ENCODE measurements at regions not wholly inside any gene's neighbourhood (a gene's known extent, or its start where the extent isn't known, plus 50 kb on each side); places are given as distances from the start of the nearest gene placed in this dataset.
"Not testable (repeated sequence)": the region's sequence is repeated elsewhere in the genome, so short reads cannot be mapped to it uniquely, and the experiment has no call there.

DNA sequence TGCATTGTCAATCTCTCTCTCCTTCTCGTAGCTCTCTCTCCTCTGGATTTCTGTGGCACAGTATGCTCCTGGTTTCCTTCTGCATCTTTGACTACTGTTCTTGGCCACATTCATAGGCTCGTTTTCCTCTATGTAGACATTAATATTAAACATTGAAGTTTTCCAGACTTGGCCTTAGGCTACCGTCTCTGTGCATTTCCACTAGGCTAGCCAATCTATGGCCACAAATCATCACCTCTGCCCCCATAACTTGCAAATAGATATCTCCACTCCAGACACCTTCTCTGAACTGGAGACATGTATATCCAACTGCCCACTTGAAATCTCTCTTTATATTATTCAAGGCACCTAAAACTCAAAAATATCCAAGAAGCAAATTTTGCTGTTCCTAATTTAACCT lies 768.5 kb downstream of the TSN start:
- no peak for DNase-seq

DNA sequence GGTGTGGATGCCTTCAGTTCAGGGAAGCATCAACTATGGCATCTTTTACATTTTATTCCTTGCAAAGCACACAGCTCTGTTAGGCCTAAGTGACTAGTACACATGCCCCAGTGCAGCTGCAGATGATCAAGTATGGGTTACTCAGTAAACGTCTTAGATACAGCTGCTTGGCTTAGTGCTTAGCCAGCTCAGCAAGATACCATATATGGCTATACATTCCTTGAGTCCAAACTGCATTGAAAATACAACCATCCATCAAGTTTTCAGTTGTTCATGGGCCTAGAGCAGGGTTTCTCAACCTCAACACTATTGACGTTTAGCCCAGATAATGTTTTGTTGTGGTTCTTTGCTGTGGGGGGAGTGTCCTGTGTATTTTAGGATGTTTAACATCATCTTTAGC lies 769.9 kb downstream of the TSN start:
- no peak for DNase-seq

DNA sequence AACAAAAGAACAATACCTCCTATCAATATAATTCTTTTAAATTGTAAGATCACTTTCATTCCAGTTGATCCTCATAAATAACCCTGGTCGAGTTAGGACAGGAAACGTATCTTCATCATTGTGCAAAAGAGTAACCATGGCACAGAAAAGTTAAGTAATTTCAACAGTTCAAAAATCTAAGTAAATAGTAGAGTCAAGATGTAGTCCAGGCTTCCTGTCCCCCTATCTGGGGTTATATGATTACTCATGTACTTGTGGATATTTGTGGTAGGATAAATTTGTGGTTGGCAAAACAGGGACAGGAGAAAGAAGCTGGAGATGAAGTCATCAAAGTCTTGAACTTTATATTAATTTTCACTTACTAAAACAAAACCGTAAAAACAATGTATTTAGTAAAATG lies 772.6 kb downstream of the TSN start:
- DNase-seq, result no peak

DNA sequence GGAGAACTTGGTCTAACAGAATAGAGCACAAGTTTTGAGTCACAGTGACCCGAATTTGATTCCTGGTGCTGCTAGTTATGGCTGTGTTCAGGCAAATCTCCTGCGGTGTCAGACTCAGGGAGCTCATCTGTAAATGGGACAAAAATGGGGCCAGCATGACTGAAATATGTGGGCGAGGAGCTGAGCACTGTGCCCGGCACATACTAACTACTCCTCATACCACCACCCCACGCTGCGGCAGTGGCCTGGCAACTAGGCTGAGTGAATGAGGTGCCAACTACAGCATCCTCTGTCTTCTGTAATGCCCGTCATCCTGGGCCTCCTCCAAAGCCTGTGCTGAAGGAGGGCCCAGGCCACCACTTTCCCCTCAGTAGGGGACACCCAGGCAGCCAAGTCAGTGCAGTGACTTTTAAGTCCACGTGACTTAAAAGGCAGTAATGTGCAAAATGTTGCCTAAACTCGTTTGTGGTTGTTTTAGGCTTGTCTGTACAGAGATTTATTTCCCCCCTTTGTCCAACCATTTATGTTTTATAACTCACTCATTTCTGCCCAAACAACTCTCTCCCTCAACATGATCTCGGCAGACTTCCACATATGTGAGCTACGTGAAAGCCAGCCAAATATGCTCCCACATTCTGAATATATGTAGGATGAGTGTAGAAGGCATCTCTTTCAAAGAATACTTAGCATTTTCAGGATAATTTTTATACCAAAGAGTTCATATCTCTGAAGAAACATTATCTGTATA lies 773.7 kb downstream of the TSN start:
- no peak for DNase-seq

DNA sequence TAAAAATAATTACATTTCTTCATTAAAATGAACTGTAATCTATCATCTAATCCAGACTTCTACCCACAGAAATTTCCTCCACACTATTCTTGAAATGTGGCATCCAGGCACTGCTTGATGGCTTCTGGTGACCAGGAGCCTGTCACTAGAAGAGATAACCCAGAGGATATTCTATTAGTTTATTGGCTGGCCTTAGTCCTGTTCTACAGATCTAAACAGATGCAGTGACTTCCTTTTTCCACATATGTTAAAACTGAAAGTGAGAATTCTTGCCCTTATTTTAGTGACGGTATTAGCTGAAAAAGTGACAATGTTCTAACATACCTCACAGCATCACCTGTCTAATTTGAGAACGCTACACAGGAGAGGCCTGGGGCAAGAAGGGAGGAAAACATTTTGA lies 775.4 kb downstream of the TSN start:
- DNase-seq, result no peak

DNA sequence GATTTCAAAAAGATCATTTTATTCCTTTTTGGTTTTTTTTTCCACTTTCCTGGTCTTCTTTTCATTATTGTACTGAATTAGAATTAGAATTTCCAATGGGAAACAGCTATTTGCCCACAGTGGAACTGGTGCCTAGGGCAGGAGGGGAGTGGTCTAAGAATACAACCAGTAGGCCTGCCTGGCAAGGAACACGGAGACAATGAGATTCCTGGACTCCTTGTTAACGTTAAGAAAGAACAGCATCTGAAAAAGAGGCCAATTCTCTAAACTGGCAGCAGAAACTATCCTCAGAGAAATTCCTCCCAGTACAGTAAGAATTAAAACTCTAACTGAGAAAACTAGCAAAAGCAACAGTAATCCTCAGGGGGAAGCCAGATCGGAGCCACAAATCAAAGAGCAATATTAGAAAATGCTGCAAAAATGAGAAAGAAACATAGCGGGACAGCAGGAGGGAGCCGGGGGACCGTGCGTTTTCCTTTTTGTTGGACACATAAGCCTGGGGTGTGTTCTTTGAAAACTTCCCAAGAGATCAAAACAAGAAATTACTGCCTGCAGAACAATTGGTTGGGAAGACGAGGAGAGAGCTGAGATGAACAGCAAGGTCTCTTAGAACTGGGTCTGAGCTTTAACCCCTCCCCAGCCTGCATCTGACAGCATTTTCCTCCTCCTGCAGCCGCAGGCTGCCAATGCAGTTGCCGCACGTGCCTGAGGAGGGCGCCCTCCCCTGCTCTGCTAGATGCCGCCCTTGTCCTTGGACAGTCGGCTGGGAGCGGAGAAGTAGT lies 776.0 kb downstream of the TSN start:
- DNase-seq, result no peak

DNA sequence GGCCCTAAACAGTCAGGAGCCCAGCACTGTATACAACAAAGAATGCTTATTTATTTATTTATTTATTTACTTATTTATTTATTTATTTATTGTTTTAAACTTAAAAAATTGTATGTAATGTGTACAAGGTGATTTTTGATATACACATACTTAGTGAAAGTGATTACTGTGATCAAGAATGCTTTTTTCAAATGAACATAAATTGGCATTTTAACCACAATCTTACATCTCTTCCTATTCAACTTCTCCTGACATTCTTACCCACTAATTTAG lies 776.6 kb downstream of the TSN start:
- no peak for DNase-seq

DNA sequence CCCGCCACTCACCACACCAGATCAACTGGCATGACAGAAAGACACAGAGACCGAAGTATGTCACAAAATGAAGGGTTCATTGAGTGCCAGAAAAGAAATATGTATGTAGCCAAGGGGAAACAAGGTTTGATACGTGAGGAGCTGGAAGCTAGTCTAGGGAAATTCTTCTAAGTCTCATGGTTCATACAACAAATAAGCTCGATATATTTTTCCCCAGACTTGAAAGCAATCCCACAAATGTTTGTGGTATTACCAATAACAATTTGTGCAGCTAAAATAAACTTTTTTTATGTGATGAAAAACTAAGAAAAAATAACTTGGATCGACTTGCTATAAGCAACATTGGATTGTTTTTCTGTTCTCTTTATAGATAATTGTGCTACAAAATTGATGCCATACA lies 777.0 kb downstream of the TSN start:
- no peak for DNase-seq

DNA sequence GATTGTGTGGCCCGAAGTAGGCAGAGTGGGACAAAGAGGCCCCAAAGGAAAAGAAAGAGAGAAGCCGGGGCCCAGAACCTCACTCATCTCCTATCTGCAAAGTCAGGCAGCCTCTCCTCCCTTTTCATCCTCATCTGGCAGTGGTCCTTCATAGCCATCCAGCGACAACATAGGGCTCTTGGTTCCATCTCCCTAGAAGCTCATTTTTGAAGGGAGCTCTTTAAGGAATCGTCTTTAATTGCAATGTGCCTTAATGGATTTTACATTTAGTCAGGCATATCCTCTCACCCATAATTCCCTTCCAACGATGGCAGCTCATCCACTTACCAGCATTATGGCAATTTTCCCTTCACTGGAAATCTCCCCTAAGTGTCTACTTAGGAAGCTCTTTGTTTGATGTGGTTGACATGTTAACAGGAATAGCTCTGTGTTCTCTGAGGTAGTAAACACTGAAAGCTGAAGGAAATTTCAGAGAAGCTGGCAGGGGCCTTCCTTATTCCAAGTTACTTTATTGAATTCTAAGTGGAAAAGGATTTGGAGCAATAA lies 780.6 kb downstream of the TSN start:
- DNase-seq, result no peak

DNA sequence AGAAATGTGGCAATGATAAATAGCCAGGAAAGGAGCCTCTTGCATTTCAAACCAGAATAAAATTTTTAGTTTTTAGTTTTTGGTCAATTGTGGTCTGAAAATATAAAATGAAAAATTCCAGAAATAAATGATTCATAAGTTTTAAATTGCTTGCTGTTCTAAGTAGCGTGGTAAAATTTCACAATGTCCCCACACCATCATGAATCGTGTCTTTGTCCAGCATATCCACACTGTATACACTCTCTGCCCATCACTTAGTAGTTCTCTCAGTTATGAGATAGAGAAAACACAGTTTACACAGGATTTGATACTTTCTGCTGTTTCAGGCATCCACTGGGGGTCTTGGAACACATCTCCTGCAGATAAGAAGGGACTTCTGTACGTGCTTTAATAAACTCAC lies 783.9 kb downstream of the TSN start:
- no peak for DNase-seq

DNA sequence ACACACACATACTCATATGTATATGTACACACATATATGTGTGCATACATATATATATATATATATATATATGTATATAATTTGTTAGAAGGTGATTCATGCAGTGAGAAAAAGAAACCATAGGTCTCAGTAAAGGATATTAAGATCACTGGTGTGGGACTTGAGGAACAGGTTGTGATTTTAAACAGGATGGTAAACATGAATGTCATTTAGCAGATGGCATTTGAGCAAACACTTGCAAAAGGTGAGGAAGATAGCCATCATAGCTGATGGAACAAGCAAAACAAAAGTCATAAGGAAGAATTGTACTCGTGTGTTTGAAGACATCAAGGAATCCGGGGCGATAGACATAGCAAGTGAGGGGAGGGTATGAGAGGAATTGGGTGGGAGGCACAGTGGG lies 784.5 kb downstream of the TSN start:
- no peak for DNase-seq

DNA sequence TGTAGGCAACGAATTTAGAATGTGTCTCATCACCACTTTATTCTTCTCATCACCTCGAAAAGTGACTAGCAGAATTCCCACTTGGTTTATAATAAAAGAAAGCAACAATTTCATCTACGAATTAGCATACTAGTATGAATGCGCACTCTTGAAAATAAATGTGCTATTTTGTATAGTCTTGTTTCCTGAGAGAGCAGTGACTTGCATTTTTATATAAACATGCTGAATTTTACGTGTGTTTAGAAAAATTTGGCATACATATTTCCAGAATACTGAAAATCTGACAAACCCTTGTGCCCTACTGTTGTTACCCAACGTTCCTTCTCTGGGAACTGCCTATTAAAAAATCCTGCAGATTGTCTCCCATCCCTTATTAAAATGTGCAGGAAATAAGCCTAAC lies 786.8 kb downstream of the TSN start:
- DNase-seq, result no peak

DNA sequence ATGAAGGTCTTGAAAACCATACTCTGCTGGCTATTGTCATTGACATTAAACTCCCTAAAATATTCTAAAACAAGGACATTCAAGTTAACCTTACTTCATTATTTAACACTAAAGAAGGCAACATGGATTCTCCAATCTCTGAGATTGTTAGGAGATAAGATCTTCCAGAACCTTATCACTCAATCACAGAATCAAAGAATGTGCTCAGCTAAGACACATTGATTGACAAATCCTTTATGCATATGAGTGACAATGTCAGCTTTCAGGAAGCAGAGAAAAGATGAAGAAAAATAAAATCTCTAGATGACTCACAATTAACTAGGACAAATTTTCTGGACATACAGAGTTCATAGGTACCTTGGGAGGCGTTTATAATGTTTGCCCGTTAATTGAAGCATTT lies 787.2 kb downstream of the TSN start:
- no peak for DNase-seq

DNA sequence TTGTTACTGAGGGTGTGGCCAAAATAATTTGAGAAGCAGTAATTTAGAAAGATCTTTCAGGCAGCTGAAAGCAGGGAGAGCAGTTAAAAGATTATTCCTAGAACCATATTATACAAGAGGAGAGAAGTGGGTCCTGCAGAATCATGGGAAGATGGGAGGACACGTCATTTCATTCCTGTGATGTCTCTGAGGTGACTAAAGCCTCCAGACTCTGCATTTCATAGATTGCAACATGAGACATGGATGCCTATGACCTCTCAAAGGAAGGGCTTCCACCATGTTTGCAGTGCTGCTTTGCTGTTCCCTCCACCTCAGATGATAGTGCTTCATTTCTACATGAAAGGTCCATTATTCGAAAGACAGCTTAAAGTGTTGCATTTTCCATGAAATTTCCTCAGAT lies 788.4 kb downstream of the TSN start:
- DNase-seq, result no peak

DNA sequence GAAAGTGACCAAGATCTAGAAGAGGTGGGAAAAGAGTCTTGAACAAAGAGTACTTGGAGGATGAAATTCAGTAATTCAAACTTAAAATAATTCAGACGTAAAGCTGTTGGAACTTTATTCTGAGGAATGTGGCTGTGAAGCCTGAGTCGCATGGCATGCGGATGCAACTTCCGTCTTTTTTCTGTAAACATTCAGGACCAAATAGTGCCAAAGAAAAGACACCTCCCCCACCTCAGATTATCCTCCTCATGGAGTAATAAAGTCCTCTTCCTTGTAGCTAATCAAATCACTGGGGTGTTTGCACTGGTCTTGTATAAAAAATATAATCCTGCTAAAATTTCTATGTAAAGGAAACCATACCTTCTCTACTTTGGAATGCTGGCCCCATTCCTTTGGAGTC lies 790.4 kb downstream of the TSN start:
- no peak for DNase-seq

DNA sequence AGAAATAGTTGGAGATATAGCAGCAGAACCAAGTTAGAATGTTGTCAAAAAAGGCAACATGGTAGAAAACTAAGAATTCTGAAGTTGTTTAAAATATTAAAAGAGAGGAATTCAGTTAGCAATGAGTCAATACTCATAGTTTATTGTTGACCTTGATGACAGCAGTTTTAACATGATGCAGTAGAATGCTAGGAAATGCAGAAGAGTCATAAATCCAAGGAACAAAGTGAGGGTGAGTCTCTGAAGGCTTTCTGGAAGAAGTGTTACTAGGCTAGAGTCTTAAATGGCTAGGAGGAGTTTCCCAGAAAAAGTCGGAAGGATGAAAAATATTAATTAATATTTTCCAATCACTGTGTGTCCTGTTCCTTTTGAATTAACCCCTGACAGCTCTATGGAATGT lies 807.3 kb downstream of the TSN start:
- no peak for DNase-seq

DNA sequence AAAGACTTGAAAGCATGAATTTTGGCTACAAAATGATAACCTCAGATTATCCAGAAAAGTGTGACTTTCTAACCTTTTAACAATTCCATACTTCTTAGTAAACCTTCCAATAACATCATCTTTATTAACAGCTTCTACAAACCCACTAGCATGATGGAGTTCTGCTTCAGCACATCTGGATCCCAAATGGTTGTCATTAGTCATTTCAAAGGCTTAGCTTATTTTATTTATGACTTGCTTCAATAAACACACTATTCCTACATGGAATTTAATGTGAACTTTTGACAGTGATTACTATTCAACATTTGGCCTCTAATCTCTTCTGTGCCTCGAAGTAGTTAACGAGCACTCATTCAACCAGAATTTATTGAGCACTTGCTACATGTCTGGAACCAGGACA lies 808.3 kb downstream of the TSN start:
- DNase-seq, result no peak

DNA sequence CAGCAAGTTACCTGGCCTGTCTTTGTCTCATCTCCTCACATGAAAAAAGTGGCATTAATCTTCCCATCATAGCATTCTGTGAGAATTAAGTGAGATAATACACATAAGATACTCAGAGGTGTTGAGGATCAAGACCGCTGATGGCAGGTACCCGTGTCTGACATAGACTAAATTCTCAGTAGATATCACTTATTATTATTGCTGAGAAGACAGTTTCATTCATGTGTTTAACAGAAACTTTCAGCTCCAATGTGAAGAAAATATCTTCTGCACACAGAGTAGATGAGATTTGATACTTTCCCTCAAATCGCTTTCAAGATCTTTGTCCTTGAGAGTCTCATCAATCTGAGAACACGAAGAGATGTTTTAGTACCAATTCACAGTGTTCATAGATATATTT lies 809.4 kb downstream of the TSN start:
- no peak for DNase-seq

DNA sequence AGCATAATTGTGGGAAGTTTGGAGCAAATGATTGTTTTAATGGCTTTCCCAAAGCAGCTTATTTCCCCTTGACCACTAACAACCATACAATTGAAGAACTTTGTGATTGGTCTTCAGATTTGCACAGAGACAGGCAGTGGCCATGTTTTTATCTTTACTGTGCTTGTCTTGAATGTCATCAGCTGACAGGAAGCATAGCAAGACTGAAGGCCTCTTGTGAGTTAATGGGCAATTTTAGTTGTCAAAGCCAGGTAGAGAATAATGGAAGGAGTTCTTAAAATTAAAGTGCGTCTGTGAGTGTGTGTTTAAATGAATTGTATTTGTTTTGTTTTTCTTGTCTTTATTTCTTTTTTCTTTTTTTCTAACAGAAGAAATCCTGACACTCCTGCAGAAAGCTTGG lies 809.9 kb downstream of the TSN start:
- no peak for DNase-seq

DNA sequence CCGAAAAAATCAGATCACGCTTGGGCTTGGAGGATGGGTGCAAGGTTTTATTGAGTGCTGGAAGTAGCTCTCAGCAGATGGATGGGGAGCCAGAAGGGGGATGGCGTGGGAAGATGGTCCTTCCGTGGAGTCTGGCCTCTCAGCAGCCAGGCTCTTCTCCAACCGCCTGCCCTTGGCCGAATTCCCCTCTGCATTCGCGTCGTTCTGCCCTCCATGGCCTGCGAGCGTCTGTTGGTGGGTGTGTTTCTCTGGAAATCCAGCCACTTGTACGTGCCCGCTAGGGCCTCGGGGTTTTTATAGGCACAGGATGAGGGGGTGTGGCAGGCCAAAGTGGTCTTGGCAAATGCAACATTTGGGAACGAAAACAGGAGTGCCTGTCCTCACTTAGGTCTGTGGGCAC lies 815.2 kb downstream of the TSN start:
- no peak for DNase-seq

DNA sequence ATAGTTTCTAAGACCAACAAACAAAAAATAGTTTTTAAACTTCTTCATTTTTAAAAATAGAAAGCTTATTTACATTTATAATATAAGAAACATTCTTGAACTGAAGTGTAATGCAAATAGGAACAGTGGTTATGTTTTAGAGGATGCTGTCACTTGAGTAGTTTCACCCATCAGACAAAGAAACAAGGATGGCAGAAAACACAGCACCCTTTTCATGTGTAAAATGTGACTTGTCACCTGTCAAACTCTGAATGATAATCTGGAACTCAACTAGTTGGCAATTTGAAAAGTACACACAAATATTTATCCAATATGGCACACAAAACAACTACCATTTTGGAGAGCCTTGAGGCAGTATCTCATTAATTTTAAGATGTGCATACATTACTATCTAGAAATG lies 816.0 kb downstream of the TSN start:
- DNase-seq, result not testable (repeated sequence)

DNA sequence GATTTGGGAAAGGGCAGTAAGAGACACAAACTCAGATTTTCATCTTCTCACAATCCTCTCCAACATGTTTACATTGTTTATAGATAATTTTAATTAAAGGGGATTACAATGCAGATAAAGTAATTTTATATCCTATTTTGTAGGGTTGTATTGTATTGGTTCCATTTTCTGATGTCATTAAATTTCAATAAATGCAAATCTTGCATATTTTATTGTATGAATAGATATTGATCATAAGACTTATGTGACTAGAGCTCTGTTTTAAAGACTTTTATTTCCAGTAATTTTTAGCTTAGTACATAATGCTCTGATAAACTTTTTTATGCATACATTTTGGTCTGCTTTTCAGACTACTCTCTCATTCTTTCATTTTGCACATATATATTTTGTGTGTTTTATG lies 819.6 kb downstream of the TSN start:
- no peak for DNase-seq

DNA sequence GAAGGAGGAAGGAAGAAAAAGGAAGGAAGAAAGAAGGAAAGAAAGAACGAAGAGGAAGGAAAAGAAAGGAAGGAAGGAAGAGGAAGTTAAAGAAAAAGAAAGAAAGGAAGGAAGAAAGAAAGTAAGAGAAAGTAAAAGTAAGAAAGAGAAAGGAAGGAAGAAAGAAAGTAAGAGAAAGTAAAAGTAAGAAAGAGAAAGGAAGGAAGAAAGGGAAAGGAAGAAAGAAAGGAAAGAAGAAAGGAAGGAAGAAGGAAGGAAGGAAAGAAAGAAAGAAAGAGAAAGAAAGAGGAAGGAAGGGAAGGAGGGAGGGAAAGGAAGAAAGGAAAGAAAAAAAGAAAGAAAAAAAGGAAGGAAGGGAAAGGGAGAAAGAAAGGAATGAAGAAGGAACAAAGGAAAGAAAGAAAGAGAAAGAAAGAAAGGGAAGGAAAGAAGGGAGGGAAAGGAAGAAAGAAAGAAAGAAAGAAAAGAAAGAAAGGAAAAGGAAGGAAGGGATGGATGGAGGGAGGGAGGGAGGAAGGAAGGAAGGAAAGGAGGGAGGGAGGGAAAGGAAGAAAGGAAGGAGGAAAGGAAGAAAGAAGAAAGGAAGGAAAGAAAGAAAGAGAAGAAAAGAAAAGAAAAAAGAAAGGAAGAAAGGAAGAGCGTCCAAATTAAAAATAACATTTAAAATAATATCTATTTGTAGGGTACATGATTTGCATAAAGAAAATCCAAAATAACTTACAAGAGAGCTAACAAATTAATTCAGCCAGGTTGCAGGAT lies 827.9 kb downstream of the TSN start:
- DNase-seq, result no peak

DNA sequence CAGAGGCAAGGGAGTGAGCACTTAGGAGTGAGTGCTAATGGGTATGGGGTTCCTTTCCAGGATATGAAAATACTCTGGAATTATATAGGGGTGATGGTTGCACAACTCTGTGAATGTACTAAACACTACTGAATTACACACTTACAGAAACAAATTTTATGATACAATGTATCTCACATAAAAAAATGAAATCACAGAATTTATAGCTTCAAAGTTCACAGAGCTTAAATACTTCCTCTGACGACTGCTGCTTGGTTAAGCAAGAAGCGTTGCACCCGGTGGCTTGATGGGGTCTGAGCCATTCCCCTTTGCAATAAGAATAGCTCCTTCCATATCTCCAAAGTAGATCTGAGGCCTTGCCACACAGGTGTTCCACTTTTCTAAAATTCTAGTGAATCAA lies 835.1 kb downstream of the TSN start:
- no peak for DNase-seq

Data from CD4-positive, alpha-beta T cell treated with Interleukin-10 for 1 hour (primary cell).